ENCODE measurements at regions not wholly inside any gene's neighbourhood (a gene's known extent, or its start where the extent isn't known, plus 50 kb on each side); places are given as distances from the start of the nearest gene placed in this dataset.

DNA sequence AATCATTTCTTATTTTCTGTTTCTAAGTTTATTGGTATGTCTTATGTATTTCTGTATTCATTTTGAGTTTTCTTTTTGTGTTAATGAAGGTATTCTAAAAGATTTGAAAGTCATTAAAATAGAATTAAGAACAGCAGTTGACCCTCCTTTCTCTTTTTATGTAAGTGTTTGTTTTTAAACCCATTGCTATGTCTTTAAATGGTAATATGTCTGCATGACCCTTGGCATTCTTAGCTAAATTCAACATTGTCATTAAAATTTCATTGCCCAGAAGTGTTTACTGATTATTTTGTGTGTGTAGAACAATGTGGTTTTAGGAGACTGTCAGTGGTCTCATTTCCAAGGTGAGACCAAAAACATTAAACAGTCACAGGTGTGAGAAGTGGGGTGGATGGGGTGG lies 197.8 kb downstream of the PCDH7 start:
- no peak overlapping the region for H3K4me3 Mint-ChIP-seq
- H3K9me3 Mint-ChIP-seq: peaks cover 10 to 18% of the 10 kb centered on the region in 2 donors
- H3K4me1 ChIP-seq (ENCODE audit: control insufficient read depth, insufficient read depth, low read length): no peaks in the 10 kb centered on the region
- no peak overlapping the region for H3K27ac Mint-ChIP-seq
- no peaks in the 10 kb centered on the region for H3K27me3 Mint-ChIP-seq (ENCODE audit: low read depth in 2 of 2)
- ATAC-seq (no peak), DNase-seq (no peak)
- intact Hi-C loops (cut with micrococcal nuclease): no loop called here
- no peaks in the 10 kb centered on the region for H3K27me3 ChIP-seq (ENCODE audit: control insufficient read depth, insufficient read depth, low read length)
- H3K4me1 Mint-ChIP-seq: no peaks in the 10 kb centered on the region
- no peak overlapping the region for H3K4me3 ChIP-seq (ENCODE audit: low read length)
- no peaks in the 10 kb centered on the region for H3K36me3 ChIP-seq (ENCODE audit: control insufficient read depth, insufficient read depth, low read length)
- no peak overlapping the region for H3K27ac ChIP-seq (ENCODE audit: low read length)
- H3K9me3 ChIP-seq (ENCODE audit: control insufficient read depth, insufficient read depth, low read length): no peaks in the 10 kb centered on the region
- TF ChIP-seq, protein P1, sequence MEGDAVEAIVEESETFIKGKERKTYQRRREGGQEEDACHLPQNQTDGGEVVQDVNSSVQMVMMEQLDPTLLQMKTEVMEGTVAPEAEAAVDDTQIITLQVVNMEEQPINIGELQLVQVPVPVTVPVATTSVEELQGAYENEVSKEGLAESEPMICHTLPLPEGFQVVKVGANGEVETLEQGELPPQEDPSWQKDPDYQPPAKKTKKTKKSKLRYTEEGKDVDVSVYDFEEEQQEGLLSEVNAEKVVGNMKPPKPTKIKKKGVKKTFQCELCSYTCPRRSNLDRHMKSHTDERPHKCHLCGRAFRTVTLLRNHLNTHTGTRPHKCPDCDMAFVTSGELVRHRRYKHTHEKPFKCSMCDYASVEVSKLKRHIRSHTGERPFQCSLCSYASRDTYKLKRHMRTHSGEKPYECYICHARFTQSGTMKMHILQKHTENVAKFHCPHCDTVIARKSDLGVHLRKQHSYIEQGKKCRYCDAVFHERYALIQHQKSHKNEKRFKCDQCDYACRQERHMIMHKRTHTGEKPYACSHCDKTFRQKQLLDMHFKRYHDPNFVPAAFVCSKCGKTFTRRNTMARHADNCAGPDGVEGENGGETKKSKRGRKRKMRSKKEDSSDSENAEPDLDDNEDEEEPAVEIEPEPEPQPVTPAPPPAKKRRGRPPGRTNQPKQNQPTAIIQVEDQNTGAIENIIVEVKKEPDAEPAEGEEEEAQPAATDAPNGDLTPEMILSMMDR (IDR thresholded peaks at IDR 0.05): no peak
- H3K36me3 Mint-ChIP-seq: peaks cover 14% of the 10 kb centered on the region

DNA sequence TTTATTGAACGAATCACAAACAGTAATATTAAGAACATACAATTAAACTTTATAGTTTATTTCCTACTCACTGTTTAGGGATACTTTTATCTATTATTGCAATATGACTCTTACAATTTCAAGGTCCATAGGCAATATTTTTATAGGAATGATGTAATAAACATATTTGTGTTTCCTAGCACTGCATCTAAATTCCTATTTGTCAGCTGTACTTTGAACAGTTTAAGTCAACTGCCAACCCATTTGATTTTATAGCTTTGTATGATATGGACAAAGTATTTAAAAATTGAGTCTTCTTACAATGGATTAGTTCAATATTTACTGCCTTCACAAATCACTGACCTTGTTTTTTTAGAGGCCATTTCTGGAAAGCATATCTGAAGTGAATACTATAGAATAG lies 199.3 kb downstream of the PCDH7 start:
- intact Hi-C loops (cut with micrococcal nuclease): no loop called here
- no CpG with 5 or more reads among the region's 1 CpG for WGBS (ENCODE audit: insufficient coverage)
- H3K4me3 Mint-ChIP-seq: no peak overlapping the region
- H3K36me3 Mint-ChIP-seq: peaks cover 14% of the 10 kb centered on the region
- no peaks in the 10 kb centered on the region for H3K4me1 Mint-ChIP-seq
- DNase-seq: no peak
- H3K36me3 ChIP-seq (ENCODE audit: control insufficient read depth, insufficient read depth, low read length): no peaks in the 10 kb centered on the region
- H3K27me3 Mint-ChIP-seq (ENCODE audit: low read depth in 2 of 2): no peaks in the 10 kb centered on the region
- H3K4me1 ChIP-seq (ENCODE audit: control insufficient read depth, insufficient read depth, low read length): no peaks in the 10 kb centered on the region
- H3K9me3 ChIP-seq (ENCODE audit: control insufficient read depth, insufficient read depth, low read length): no peaks in the 10 kb centered on the region
- no peak overlapping the region for H3K27ac Mint-ChIP-seq
- TF ChIP-seq, protein P1 (IDR thresholded peaks at IDR 0.05): no peak
- no peak for ATAC-seq
- no peak overlapping the region for H3K27ac ChIP-seq (ENCODE audit: low read length)
- H3K27me3 ChIP-seq (ENCODE audit: control insufficient read depth, insufficient read depth, low read length): no peaks in the 10 kb centered on the region
- no peak overlapping the region for H3K4me3 ChIP-seq (ENCODE audit: low read length)
- peaks cover 8 to 14% of the 10 kb centered on the region in 2 donors for H3K9me3 Mint-ChIP-seq

DNA sequence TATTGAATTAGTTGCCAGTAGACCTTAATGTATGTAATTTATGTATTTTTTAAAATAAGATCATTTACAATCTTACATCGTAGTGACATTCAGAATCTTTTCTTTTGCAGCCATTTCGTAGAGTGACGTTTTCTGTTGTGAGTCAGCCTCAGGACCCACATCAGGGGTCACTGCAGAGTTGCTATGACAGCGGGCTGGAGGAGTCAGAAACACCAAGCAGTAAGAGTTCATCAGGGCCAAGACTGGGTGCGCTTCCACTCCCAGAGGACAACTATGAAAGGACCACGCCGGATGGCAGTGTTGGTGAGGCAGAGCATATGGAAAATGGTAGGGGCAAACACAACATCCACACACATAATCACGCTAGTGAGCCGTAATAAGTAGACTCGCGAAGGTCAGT lies 199.9 kb downstream of the PCDH7 start:
- WGBS (ENCODE audit: insufficient coverage): 87% methylated on average over 7 of the region's 11 CpGs
- Histone ChIP-seq H3K9me3 (ENCODE audit: control insufficient read depth, insufficient read depth, low read length) (no peaks in the 10 kb centered on the region), H3K36me3 (ENCODE audit: control insufficient read depth, insufficient read depth, low read length) (no peaks in the 10 kb centered on the region), H3K4me1 (ENCODE audit: control insufficient read depth, insufficient read depth, low read length) (no peaks in the 10 kb centered on the region), H3K27me3 (ENCODE audit: control insufficient read depth, insufficient read depth, low read length) (no peaks in the 10 kb centered on the region), H3K27ac (ENCODE audit: low read length) (no peak overlapping the region), H3K4me3 (ENCODE audit: low read length) (no peak overlapping the region)
- ATAC-seq (no peak), DNase-seq (no peak)
- intact Hi-C loops (cut with micrococcal nuclease): no loop called here
- Mint-ChIP-seq H3K27me3 (ENCODE audit: low read depth in 2 of 2) (no peaks in the 10 kb centered on the region), H3K4me3 (no peak overlapping the region), H3K27ac (no peak overlapping the region), H3K9me3 (peaks cover 10 to 14% of the 10 kb centered on the region in 2 donors), H3K36me3 (peaks cover 14% of the 10 kb centered on the region), H3K4me1 (no peaks in the 10 kb centered on the region)
- TF ChIP-seq, protein P1 (IDR thresholded peaks at IDR 0.05): no peak

DNA sequence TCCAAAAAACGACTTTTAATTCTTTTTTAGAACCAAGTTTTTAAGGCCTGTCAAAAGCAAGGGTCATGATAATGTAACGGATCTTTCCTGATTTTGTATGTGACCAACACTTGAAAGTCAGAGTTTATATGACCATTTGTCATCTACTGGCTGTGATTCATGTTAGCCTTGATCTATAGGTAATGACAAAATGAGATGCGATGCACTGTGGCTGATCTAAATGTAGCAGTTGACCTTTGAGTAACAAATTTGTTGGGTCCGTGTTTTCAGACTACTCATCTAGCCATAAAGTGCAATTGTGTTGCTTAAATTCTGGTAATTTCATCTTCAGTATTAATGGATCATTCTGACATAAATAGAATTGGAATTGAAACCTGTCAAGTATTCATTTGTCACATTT lies 202.5 kb downstream of the PCDH7 start:
- Histone ChIP-seq H3K27me3 (ENCODE audit: control insufficient read depth, insufficient read depth, low read length) (no peaks in the 10 kb centered on the region), H3K4me1 (ENCODE audit: control insufficient read depth, insufficient read depth, low read length) (no peaks in the 10 kb centered on the region), H3K4me3 (ENCODE audit: low read length) (no peak overlapping the region), H3K9me3 (ENCODE audit: control insufficient read depth, insufficient read depth, low read length) (no peaks in the 10 kb centered on the region), H3K36me3 (ENCODE audit: control insufficient read depth, insufficient read depth, low read length) (no peaks in the 10 kb centered on the region), H3K27ac (ENCODE audit: low read length) (no peak overlapping the region)
- 87% methylated on average over 4 of the region's 4 CpGs for whole genome bisulfite sequencing (ENCODE audit: insufficient coverage)
- intact Hi-C loops (cut with micrococcal nuclease): no loop called here
- Mint-ChIP-seq H3K27ac (no peak overlapping the region), H3K4me3 (no peak overlapping the region), H3K4me1 (no peaks in the 10 kb centered on the region), H3K36me3 (no peaks in the 10 kb centered on the region), H3K9me3 (peaks cover 9 to 14% of the 10 kb centered on the region in 2 donors), H3K27me3 (ENCODE audit: low read depth in 2 of 2) (no peaks in the 10 kb centered on the region)
- DNase-seq (no peak), ATAC-seq (no peak)
- TF ChIP-seq, protein P1 (IDR thresholded peaks at IDR 0.05): no peak

Measured in natural killer cell (primary cell).